GM12878 (cell line): ENCODE measurements at regions not wholly inside any gene's neighbourhood (a gene's known extent, or its start where the extent isn't known, plus 50 kb on each side); places are given as distances from the start of the nearest gene placed in this dataset.

Source experiments
- POLR2A ChIP-seq: IDR thresholded peaks from 2 replicates; pipeline ENCODE4 v1.6.1; 2011; ENCODE audit warnings: low read depth, mild to moderate bottlenecking, low read length
- POLR2AphosphoS5 ChIP-seq: IDR thresholded peaks from 2 replicates; pipeline ENCODE4 v1.6.1; 2011; ENCODE audit warnings: mild to moderate bottlenecking, low read length, inconsistent platforms

DNA sequence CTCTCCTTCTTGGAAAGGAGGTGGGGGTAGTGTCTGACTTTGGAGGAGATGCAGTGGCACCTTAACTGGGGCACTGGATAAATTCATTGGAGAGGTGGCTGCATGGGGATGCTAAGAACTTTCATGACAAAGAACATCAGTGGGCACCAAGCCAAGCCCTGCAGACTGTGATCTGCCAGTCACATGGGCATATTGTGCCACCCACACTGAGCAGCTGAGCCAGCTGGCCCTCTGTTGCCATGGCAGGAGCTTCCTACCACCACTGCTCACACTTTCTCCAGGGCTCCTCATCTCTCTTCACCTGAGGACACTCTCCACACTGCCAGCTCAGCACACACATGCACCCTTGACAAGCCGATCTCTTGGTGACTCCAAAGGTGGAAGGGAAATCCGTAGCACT, 715.6 kb downstream of the QKI start:
- TF ChIP-seq POLR2A = no peak
- no peak for TF ChIP-seq POLR2AphosphoS5
